Stimulated activated CD8-positive, alpha-beta memory T cell treated with anti-CD3 and anti-CD28 coated beads, Interleukin-4, amount 100 ng/mL, for 4 hours (primary cell): ENCODE measurements at regions not wholly inside any gene's neighbourhood (a gene's known extent, or its start where the extent isn't known, plus 50 kb on each side); places are given as distances from the start of the nearest gene placed in this dataset.
"Not testable (repeated sequence)": the region's sequence is repeated elsewhere in the genome, so short reads cannot be mapped to it uniquely, and the experiment has no call there.

ENCODE experiments used
- DNase-seq, 2 donors: peaks; one replicate each; pipeline ENCODE4 v3.0.0-alpha.2; 2020; ENCODE audit warnings: low read depth in 2 of 2, low spot score in 1 of 2

DNA sequence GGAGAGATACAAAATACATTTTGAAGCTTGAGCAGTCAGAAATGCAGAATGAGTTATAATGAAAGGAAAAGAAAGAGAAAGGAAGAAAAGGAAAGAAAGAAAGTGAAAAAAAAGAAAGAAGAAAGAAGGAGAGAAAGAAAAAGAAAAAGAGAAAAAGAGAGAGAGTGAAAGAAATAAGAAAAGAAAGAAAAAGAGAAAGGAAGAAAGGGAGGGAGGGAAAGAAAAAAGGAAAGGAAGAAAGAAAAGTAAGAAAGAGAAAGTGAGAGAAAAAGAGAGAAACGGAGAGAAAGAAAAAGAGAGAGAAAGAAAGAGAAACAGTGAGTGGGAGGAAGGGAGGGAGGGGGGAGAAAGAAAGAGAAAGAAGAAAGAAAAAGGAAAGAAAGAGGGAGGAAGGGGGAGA is 549.9 kb downstream of the GALC start:
- no peak for DNase-seq

DNA sequence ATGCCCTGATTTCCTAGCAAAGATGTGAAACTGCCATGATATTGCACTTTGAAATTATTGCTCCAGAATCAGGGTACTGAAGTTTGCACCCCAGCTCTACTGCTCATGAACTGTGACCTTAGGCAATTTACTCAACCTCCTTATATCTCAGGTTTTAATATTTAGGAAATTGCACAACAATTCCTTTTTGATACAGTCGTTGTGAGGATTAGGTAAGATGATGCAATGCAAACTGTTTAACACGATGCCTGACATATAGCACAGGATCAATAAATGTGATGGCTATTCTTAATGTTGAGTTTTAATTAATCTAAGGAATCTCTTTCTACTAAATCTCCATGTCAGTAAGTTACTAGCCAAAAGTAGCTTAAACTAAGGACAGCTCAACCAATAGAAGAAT is 555.8 kb downstream of the GALC start:
- DNase-seq = no peak

DNA sequence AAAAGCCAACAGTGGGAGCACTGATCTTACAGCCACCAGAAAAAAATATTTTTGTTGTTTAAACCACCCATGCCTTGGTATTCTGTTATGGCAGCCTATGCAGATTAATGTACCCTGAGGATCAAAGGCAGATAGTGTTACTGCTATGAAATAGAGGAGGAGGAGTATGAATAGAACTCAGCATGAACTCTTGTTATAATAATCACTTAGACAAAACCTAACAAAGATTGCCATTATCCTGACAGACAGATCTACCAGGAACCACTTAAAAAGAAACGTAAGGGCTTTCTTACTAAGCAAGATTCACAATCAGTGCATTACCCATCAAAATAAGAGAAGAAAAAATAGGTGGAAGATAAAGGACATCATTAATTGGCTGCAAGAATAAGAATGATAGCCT is 558.3 kb downstream of the GALC start:
- no peak for DNase-seq

DNA sequence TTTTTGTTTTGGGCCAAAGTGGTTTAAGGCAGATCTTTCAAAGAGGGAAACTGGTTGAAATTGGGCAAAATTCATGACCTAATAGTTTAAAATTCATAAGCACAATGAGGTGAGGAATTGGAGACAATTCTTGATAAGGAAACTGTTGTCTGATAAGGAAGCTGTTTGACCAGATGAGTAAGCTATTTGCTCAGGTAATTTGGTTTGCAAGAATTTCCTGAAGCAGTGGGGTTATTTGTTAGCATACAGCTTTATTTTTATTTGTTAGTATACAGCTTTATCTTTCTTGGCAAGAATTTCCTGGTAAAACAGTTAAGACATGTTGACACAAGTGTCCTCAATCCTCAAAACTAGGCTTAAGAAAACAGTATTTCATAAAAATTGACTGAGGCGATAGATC is 559.0 kb downstream of the GALC start:
- no peak for DNase-seq

DNA sequence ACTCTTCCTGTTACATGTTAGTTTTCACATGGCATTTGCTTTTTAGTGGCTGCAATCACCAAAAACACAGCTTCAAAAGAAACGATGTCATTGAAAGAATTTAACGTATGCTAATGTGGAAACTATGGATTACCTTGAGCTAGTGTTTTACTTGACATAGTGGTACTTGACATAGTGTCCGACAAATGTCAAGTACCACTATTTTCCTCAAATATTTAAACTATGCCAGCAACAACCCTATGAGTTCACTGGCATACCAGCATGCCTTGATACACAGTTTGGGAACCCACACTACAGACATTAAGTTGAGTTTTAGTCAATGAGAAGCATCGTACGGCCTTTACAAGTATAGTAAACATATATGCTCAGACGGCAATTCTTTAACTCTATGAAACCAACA is 560.3 kb downstream of the GALC start:
- no peak for DNase-seq

DNA sequence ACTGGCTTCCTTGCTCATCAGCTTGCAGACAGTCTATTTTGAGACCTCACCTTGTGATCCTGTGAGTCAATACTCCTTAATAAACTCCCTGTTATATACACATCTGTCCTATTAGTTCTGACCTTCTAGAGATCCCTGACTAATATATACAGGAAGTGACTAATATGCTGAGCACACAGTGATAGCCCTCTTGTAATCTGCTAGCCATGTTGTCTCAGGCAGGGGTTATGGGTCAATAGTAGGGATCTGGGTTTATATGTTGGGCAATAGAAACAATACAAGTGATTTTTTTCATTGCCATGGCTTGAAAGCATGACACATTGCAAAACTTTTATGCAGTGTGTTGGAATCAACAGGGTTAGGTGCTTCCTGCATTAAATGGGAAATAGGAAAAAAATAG is 562.2 kb downstream of the GALC start:
- no peak for DNase-seq

DNA sequence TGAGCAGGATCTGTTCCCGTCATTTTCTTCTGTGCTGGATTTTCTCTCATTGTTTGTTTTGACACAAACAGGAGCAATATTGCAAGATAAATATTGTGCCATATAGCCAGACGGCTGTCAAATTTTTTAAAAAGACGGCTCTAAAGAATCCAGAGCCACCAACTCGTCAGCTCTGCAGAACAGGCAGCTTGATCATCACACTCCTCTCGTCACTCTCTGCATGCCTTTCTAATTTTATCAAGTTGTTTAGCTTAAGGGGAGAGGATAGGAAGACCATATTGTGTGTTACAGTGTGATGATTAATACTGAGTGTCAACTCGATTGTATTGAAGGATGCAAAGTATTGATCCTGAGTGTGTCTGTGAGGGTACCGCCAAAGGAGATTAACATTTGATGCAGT is 562.8 kb downstream of the GALC start:
- no peak for DNase-seq

DNA sequence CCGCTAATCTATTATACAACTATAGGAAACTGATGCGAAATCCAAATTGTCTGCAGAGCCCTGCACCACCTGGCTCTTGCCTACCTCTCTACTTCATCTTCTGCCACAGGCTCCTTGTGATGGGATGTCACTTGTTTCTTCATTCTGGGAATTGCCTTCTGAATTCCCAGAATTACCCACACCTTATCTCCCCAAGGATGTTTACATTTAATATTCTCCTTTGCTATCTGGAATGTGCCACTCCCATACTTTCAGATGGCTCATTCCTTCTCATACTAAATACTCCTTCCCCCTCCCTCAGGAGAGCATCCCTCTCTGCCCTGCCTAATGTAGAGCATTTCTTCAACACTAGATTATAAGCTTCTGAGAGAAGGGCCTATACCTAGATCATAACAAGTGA is 573.1 kb downstream of the GALC start:
- no peak for DNase-seq

DNA sequence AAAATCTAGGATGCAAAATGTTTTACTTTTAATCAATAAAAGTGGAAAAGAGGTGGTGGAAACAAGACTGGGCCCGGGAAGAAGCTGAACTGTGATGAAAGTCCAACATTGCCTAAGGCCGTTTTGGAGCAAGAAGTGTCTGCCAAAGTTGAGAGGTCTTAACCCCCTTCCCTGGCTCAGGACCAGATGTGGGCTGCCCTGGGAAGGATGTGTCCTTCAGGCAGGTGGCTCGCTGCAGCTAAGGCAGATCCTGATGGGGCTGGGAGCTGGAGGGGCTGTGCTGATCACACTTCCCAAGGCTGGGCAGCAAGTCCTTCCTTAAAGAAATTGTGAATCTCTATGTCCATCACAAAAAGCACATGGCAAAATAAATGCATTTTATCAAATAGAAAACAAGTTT is 581.6 kb downstream of the GALC start:
- DNase-seq = no peak

DNA sequence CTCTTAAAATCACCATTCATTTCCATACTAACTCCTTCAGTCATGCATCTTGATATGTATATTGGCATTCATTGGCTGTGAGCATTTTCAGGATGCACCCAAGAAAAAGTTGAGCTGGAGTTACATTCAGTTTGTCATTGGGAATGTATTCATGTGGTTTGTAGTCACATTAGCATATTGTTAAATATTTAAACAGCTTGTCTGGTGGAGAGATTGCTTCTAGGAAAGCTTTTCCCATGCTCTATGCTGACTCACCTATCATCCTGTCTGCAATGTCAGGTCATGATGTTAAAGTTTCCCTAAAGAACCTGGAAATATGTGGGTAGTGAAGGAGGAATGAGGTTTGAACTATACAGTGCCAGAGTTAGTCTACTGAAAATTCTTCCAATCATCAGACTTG is 583.6 kb downstream of the GALC start:
- DNase-seq = no peak

DNA sequence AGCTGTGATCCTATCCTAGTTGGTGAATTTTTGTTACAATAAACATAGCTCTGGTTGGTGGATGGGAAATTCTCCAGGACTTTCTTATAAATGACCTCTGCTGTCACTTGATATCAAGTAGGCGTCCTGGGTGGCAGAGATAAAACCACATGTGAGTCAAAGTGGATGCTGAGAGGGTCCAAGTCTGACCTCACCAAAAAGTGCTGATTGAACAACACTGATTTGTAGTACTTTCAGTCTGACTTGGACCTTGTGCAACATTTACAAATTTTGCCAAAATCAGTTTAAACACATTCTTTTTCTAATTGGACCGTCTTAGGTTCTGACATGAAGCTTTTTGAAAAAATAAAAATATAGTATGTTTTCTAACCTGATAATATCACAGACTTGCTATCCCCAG is 585.6 kb downstream of the GALC start:
- DNase-seq = no peak

DNA sequence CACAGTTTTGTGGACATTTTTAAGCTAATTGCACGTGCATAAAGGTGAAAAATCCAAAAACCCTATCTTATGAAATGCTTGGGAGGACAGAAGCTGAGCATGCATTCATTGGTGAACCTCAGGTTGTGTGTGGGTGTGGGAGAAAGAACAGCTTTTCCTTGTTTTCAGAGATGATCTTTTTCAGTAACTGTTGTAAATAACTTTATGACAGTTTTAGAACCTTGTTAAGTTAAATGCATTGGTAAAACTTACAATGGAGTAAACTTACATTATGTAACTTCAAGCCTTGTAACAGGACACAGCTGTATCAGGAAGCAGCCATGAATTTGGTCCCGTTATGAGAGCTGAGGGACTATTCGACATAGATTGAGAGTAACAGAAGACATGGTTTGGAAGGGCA is 587.4 kb downstream of the GALC start:
- DNase-seq = no peak

DNA sequence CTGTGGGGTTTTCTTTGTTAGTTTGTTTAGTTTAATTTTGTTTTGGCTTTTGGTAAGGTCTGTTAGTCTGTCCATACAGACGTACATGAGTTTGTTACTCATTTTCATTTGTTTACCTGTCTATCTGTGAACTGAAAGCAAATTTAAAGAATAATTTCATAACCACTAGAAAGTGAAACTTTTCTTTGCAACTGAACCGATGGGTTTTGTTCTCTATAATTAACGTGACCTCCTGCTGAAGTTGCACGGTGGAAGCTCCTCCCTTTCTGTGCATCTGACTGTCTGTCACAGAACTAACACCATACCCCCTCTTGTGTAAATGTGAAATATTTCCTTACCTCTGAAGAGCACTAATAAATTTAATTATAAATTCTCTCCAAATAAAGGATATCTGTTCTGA is 595.5 kb downstream of the GALC start:
- DNase-seq = no peak

DNA sequence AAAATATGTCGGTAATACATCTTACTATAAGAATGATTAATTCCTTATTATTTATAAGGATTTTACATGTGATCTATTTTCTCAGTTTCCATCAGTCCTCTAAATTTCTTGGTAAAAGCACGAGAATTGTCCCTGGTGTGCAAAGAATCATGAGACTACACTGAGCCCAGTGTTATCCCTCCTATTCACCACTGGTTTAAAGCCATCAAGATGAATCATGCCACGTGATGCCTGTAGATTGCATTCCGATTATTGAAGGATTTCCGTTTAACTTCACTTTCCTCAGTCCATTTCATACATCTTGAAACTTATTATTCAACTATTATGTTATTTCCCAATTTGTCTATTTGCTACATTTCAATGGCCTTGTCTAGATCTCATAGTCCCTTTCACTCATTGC is 601.9 kb downstream of the GALC start:
- no peak for DNase-seq

DNA sequence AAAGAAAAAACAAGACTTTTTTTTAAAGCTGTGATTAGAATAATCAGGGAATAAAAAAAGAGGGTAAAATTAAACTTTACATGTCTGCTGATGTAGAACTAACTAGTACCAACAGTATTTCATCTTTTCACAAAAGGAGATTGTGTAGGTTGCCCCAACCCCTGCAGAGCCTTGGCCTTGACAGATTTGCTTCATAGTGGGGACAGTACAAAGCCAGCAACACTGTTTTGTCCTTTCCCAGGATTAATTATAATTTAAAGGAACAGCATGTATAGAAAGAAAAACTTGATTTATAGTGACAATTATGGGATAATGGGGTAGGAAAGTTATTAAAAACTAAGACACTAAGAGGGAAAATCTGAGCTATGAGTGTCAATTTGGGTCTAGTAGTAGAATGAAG is 604.0 kb downstream of the GALC start:
- DNase-seq = no peak

DNA sequence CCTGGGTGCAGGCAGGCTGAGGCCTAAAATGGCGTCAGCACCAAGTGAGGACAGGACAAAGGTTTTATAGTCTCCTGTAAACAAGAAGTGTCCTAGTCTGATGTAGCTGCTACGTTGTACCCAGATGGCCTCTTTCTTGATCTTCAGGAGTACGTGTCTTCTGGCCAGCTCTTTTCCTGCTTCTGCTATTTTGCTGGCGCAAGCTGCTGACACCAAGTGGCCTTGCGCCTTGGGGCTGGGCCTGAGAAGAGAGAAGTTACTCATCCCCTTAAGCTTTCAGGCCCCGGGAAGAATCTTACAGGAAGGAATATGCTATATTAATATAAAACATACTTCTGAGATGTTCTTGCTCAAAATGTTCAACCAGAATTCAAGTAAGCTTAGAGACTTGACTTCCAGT is 605.2 kb downstream of the GALC start:
- DNase-seq = no peak

DNA sequence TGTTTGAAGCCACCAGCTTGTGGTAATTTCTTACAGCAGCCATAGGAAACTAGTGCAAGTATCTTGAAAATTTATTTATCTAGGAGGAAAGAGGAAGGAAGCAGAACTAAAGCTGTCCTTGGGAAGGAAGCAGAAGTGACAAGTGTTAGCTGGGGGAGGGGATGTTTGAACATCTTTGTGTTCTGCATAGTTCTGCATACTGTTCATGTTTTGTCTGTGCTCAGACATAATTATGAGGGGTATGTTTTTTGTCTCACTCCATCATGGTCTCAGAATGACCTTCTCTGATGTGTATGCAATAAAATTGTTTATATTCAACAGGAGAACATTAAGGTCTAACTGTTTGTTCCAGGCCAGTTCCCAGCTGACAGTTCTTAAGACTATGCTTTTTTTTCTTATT is 606.5 kb downstream of the GALC start:
- DNase-seq = no peak

DNA sequence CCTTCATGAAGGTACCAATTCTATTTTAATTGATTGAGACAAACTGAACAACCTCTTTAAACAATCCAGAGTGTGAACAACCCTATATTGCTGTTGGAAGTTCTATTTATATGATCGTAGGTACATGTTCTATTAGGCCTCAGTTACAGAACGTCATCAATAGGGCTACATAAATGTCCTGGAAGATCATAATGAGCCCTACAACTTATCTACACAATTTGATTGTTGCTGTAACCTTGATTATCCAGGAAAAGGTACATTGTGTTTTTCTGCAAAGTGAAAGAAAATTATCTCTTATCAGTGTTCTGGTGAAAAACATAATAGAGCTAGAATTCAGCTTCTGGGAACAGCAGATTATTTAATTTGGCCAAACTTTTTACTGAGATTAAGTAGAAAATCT is 612.9 kb downstream of the GALC start:
- DNase-seq = no peak

DNA sequence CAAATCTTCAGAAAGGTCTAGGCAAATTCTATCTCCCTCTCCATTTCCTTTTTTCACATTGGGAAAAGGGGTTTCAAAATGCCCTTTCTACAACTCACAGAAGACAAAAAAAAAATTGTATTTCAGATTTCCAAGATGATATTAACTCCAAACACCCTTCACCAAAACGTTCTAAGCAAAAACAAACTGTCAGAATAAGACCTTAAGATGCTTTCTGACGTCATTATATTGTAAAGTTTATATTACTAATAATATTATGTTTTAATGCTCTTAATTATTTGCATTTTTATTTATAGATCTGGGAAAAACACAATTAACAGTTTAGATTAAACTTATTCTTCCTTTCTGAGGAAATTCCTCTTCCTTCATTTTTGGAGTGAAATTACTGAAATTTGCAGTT is 624.2 kb downstream of the GALC start:
- no peak for DNase-seq

DNA sequence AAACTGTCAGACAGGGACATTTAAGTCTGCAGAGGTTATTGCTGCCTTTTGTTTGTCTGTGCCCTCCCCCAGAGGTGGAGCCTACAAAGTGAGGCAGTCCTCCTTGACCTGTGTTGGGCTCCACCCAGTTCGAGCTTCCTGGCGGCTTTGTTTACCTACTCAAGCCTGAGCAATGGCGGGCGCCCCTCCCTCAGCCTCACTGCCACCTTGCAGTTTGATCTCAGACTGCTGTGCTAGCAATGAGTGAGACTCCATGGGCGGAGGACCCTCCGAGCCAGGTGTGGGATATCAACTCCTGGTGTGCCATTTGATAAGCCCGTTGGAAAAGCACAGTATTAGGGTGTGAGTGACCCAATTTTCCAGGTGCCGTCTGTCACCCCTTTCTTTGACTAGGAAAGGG is 632.7 kb downstream of the GALC start:
- not testable (repeated sequence) for DNase-seq

DNA sequence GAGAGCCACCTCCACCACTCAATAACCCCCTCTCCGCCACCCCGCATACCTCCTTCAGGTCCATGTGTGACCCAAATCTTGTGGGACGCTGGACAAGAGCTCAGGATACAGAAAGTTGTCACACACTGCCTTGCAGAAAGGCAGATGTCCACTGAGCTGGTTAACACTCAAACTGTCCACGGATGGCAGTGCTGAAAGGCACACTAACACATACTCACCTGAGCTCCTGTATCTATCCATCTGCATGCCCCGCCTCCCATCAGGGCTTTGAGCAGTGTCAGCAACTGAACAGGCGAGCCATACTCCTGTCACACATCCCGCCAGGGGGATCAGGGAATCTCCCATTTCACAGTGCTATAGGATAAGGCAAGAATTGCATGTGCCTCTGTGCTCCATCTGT is 642.0 kb downstream of the GALC start:
- no peak for DNase-seq

DNA sequence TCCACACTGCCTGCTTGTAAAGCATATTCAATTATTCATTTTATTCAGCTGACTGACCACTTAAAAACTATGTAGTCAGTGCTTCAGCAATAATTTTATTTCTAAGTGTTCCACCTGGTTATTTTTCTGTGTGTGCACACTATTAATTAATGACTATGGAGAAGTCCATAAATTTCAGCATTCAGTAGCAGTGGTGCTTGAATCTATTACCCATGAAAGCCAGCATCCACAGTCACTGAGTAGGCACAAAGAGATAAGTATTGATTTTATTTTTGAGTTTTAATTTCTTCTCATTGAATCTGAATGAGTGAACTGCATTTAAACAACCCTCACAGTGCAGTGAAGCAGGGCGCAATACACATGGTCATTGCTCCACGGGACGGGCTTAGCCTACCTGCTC is 643.1 kb downstream of the GALC start:
- no peak for DNase-seq

DNA sequence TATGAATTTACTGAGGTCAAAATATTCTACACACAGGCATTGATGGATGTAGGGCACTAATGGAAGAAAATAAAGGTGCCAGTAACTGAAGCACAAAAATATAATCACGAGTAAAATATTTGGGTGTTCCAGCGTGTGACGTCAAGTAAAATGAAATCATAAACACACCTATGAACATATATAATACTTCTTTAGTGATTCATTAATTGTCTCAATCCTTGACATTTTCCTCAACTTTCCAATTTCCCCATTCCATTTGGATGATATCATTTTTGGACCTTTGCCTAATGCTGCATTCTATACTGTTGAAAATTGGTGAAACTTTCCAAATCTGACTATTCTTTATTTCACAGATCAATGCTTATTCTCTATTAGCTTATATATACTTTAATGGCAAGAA is 649.3 kb downstream of the GALC start:
- no peak for DNase-seq

DNA sequence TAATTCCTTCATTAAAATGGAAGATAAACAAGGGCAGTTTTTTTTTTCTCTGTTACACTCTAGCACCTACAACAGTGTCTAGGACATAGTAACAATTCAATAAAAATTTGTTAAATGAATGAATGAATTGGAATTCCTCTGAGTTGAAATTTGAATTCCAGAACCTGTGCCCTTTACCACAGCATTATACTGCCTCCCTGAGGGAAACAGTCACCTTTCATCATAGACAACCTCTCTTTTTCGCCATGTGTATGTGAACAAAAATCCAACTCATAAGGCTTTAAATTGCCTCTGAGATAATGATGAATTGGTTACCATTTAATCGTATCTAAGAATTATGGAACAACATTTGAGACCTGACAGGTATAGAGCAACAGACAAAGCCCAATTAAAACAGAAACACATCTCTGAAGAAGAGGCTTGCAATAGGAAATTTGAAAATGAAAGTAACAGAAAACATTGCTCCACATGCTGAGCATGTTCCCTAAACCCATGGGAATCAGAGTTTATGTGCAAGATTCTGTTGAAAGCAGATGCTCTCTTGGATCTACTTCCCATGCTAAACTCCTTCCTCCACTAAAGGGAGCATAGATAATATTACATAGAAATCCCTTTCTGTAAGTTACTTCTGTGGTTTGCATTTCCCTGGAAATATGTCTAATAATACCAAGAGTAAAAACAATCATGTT is 657.8 kb downstream of the GALC start:
- DNase-seq = no peak
